Endothelial cell of umbilical vein (primary cell): ENCODE measurements at regions not wholly inside any gene's neighbourhood (a gene's known extent, or its start where the extent isn't known, plus 50 kb on each side); places are given as distances from the start of the nearest gene placed in this dataset.

Experiments
- BruUV-seq: library from RNA; stranded (reverse); fragments of 400-500 nt; replicated peaks from 2 replicates; lab custom pipeline; 2021; lab: Mats Ljungman, UMichigan
- CTCF ChIA-PET: fragments of 300-600, 350-600 bp; sonication (Branson Sonifier 250); formaldehyde crosslinking; loops from one replicate; lab custom pipeline; 2021; ENCODE audit warnings: antibody characterized with exemption, inconsistent platforms; lab: Charles Lee
- POLR2A ChIA-PET: fragments of 300-600, 350-600 bp; sonication (Branson Sonifier 250); formaldehyde crosslinking; loops from one replicate; lab custom pipeline; 2021; ENCODE audit warnings: antibody characterized with exemption, inconsistent platforms; lab: Charles Lee
- DNase-seq: peaks from one replicate; pipeline ENCODE4 v3.0.0-alpha.2; 2011; ENCODE audit warnings: low read depth, low spot score
- FAIRE-seq: peaks from 2 replicates; lab custom pipeline; 2011; peaks lifted over from hg19 to GRCh38; lab: Jason Lieb, UNC
- H2AFZ ChIP-seq: 2 replicates; pipeline ENCODE4 v1.6.0; 2012; ENCODE audit warnings: low read depth, low read length, control low read depth, inconsistent platforms
- H3K27ac ChIP-seq: 2 replicates; pipeline ENCODE4 v1.5.1; 2011; ENCODE audit warnings: low read depth, mild to moderate bottlenecking, control low read depth, low read length, moderate library complexity; ENCODE audit not compliant: insufficient read depth
- H3K27me3 ChIP-seq, 2 experiments: 2 replicates each; pipeline versions ENCODE4 v1.6.0 to v1.6.1; 2011; ENCODE audit warnings: low read length in 2 of 2, mixed read lengths in 1 of 2; ENCODE audit not compliant: control insufficient read depth in 2 of 2, insufficient read depth in 2 of 2
- H3K36me3 ChIP-seq, 2 experiments: 2 replicates in 1 of 2; 3 replicates in 1 of 2; pipeline ENCODE4 v1.5.1; 2011; ENCODE audit warnings: low read length in 2 of 2, mild to moderate bottlenecking in 1 of 2, moderate library complexity in 1 of 2; ENCODE audit not compliant: control insufficient read depth in 2 of 2, insufficient read depth in 2 of 2; ENCODE audit errors: extremely low read depth in 1 of 2
- H3K4me1 ChIP-seq: 3 replicates; pipeline ENCODE4 v1.5.1; 2011; ENCODE audit warnings: mild to moderate bottlenecking, low read length; ENCODE audit not compliant: control insufficient read depth, insufficient read depth; ENCODE audit errors: extremely low read depth
- H3K4me2 ChIP-seq: 2 replicates; pipeline ENCODE4 v1.6.1; 2011; ENCODE audit warnings: low read length, control low read depth, mixed read lengths; ENCODE audit not compliant: insufficient read depth
- H3K4me3 ChIP-seq, 3 experiments: fragments of 200-600 bp in 1 of 3; sonication (generic), shearing (Covaris generic) in 1 of 3; replicated peaks in 1 of 3; 2 replicates each; pipeline ENCODE4 v1.5.1; 2011 to 2016; ENCODE audit warnings: control low read depth in 3 of 3, low read length in 3 of 3, mild to moderate bottlenecking in 2 of 3, inconsistent platforms in 1 of 3, low read depth in 1 of 3, moderate library complexity in 1 of 3; ENCODE audit not compliant: insufficient read depth in 1 of 3
- H3K79me2 ChIP-seq: 2 replicates; pipeline ENCODE4 v1.6.0; 2012; ENCODE audit warnings: low read length, inconsistent platforms; ENCODE audit not compliant: control insufficient read depth, insufficient read depth
- H3K9ac ChIP-seq: replicated peaks from 2 replicates; pipeline ENCODE3; 2011; ENCODE audit warnings: low read length, control low read depth; ENCODE audit not compliant: insufficient read depth; ENCODE audit errors: extremely low read depth
- H3K9me1 ChIP-seq: replicated peaks from 3 replicates; pipeline ENCODE4 v1.6.0; 2011; ENCODE audit warnings: mild to moderate bottlenecking, low read length; ENCODE audit not compliant: control insufficient read depth, insufficient read depth; ENCODE audit errors: extremely low read depth
- H3K9me3 ChIP-seq: replicated peaks from 2 replicates; pipeline ENCODE4 v1.5.1; 2012; ENCODE audit warnings: low read length, inconsistent platforms; ENCODE audit not compliant: control insufficient read depth, insufficient read depth
- H4K20me1 ChIP-seq: replicated peaks from 2 replicates; pipeline ENCODE3; 2011; ENCODE audit warnings: mild to moderate bottlenecking, low read length; ENCODE audit not compliant: control insufficient read depth, insufficient read depth; ENCODE audit errors: extremely low read depth
- CTCF ChIP-seq, 2 donors: IDR thresholded peaks; 1 replicate in 1 of 2; 2 replicates in 1 of 2; pipeline ENCODE4 v1.5.1; 2011; ENCODE audit warnings: low read length in 2 of 2, mild to moderate bottlenecking in 2 of 2, moderate library complexity in 2 of 2, control low read depth in 1 of 2, inconsistent platforms in 1 of 2, low read depth in 1 of 2; ENCODE audit not compliant: insufficient read depth in 1 of 2; ENCODE audit errors: extremely low read depth in 1 of 2
- EZH2 ChIP-seq: IDR thresholded peaks from 2 replicates; pipeline ENCODE4 v1.6.1; 2012; ENCODE audit warnings: borderline replicate concordance, low read depth, mild to moderate bottlenecking, moderate library complexity, low read length, inconsistent platforms; ENCODE audit not compliant: severe bottlenecking
- FOS ChIP-seq: IDR thresholded peaks from 2 replicates; pipeline ENCODE4 v1.6.1; 2011; ENCODE audit warnings: mild to moderate bottlenecking, low read length, moderate library complexity, borderline replicate concordance; ENCODE audit not compliant: insufficient read depth
- GATA2 ChIP-seq: IDR thresholded peaks from 2 replicates; pipeline ENCODE4 v1.7.0; 2011; ENCODE audit warnings: low read depth, mild to moderate bottlenecking, moderate library complexity, mixed read lengths, low read length; ENCODE audit not compliant: insufficient read length, insufficient read depth
- JUN ChIP-seq: IDR thresholded peaks from 2 replicates; pipeline ENCODE4 v1.6.1; 2011; ENCODE audit warnings: borderline replicate concordance, low read depth; ENCODE audit not compliant: insufficient read length, insufficient read depth
- MAX ChIP-seq: IDR thresholded peaks from 2 replicates; pipeline ENCODE4 v1.6.1; 2011; ENCODE audit not compliant: insufficient read depth, insufficient read length
- MYC ChIP-seq: IDR thresholded peaks from one replicate; pipeline ENCODE4 v1.6.1; 2011; ENCODE audit warnings: mild to moderate bottlenecking, low read depth, low read length
- POLR2A ChIP-seq: IDR thresholded peaks from 2 replicates; pipeline ENCODE4 v1.6.1; 2012; ENCODE audit warnings: low read depth, mild to moderate bottlenecking, control low read depth, low read length
- POLR2AphosphoS5 ChIP-seq: IDR thresholded peaks from 2 replicates; pipeline ENCODE4 v1.6.1; 2012; ENCODE audit warnings: low read depth, mild to moderate bottlenecking, control low read depth, low read length, moderate library complexity; ENCODE audit not compliant: insufficient read depth
- dilution Hi-C: fragments of 300-500 bp; cut with MboI; formaldehyde crosslinking; loops from one replicate; pipeline ENCODE4 v1.15.0; 2019; ENCODE audit warnings: low sequenced_read_pairs; ENCODE audit not compliant: extremely low pct_ligation_motif_present
- intact Hi-C: fragments of 100-400 bp; cut with micrococcal nuclease; formaldehyde crosslinking; loops from one replicate; pipeline ENCODE4 v1.10.0; 2022

- Histone ChIP-seq H3K27me3 (no peaks in the 10 kb centered on the region), H3K9me3 (no peaks in the 10 kb centered on the region), H3K36me3 (no peaks in the 10 kb centered on the region), H2AFZ (no peak overlapping the region), H3K4me1 (no peaks in the 10 kb centered on the region), H3K4me2 (no peak overlapping the region), H3K27ac (no peak overlapping the region), H4K20me1 (no peaks in the 10 kb centered on the region), H3K4me3 (no peak overlapping the region), H3K79me2 (no peaks in the 10 kb centered on the region), H3K9me1 (no peaks in the 10 kb centered on the region), H3K9ac (no peak overlapping the region)
- FAIRE-seq (no peak), DNase-seq (no peak)
- no TSS peak for BruUV-seq
- TF ChIP-seq MYC, result no peak
- no peak for TF ChIP-seq MAX
- no peak for TF ChIP-seq POLR2A
- TF ChIP-seq EZH2, result no peak
- TF ChIP-seq FOS, result no peak
- TF ChIP-seq POLR2AphosphoS5, result no peak
- dilution Hi-C loops (no loop called here), intact Hi-C loops (no loop called here)
- ChIA-PET CTCF (no interaction called here), POLR2A (no interaction called here)
These were observed 515.8 kb downstream of the KDM4C start for GRCh38 chr9:7273575-7273974.

- Histone ChIP-seq H3K9ac (no peak overlapping the region), H3K9me1 (no peaks in the 10 kb centered on the region), H4K20me1 (no peaks in the 10 kb centered on the region), H2AFZ (no peak overlapping the region), H3K4me3 (no peak overlapping the region), H3K27ac (no peak overlapping the region), H3K27me3 (no peaks in the 10 kb centered on the region), H3K4me2 (no peak overlapping the region), H3K9me3 (no peaks in the 10 kb centered on the region), H3K79me2 (no peaks in the 10 kb centered on the region), H3K36me3 (no peaks in the 10 kb centered on the region), H3K4me1 (no peaks in the 10 kb centered on the region)
- no peak for TF ChIP-seq JUN
- no peak for TF ChIP-seq EZH2
- TF ChIP-seq POLR2AphosphoS5, result no peak
- TF ChIP-seq CTCF (IDR thresholded peaks at IDR 0.05; ENCODE audit: extremely low read depth in 1 of 2, insufficient read depth in 1 of 2, low read depth in 1 of 2, low read length in 2 of 2), result no peak
- no peak for TF ChIP-seq GATA2
- TF ChIP-seq MYC, result no peak
- TF ChIP-seq FOS, result no peak
- no peak for TF ChIP-seq POLR2A
- no peak for TF ChIP-seq MAX
- no TSS peak for BruUV-seq
- DNase-seq (no peak), FAIRE-seq (no peak)
- ChIA-PET CTCF (no interaction called here), POLR2A (no interaction called here)
- intact Hi-C loops, result no loop called here
- dilution Hi-C loops, result no loop called here
These were observed 509.3 kb downstream of the KDM4C start for GRCh38 chr9:7266911-7267595.
